ENCODE measurements at regions not wholly inside any gene's neighbourhood (a gene's known extent, or its start where the extent isn't known, plus 50 kb on each side); places are given as distances from the start of the nearest gene placed in this dataset.

- ChIA-PET POLR2A (no interaction called here), CTCF (no interaction called here)
- TF ChIP-seq ZNF561 (tag by site-specific recombination; IDR thresholded peaks at IDR 0.05; ENCODE audit: borderline replicate concordance) (no peak), ZNF10 (tag by site-specific recombination; IDR thresholded peaks at IDR 0.05) (no peak), ZBTB49 (tag by site-specific recombination; IDR thresholded peaks at IDR 0.05; ENCODE audit: low read depth) (no peak), ZNF837 (tag by site-specific recombination; IDR thresholded peaks at IDR 0.05) (no peak), ZNF639 (tag by site-specific recombination; IDR thresholded peaks at IDR 0.05) (no peak), ZNF302 (tag by site-specific recombination; IDR thresholded peaks at IDR 0.05; ENCODE audit: low read depth) (no peak), TRIM28 (IDR thresholded peaks at IDR 0.05; ENCODE audit: borderline replicate concordance, low read length) (peak; percentile 63; the same call in 1 of the 2 replicates)
- TF ChIP-seq, protein P1, sequence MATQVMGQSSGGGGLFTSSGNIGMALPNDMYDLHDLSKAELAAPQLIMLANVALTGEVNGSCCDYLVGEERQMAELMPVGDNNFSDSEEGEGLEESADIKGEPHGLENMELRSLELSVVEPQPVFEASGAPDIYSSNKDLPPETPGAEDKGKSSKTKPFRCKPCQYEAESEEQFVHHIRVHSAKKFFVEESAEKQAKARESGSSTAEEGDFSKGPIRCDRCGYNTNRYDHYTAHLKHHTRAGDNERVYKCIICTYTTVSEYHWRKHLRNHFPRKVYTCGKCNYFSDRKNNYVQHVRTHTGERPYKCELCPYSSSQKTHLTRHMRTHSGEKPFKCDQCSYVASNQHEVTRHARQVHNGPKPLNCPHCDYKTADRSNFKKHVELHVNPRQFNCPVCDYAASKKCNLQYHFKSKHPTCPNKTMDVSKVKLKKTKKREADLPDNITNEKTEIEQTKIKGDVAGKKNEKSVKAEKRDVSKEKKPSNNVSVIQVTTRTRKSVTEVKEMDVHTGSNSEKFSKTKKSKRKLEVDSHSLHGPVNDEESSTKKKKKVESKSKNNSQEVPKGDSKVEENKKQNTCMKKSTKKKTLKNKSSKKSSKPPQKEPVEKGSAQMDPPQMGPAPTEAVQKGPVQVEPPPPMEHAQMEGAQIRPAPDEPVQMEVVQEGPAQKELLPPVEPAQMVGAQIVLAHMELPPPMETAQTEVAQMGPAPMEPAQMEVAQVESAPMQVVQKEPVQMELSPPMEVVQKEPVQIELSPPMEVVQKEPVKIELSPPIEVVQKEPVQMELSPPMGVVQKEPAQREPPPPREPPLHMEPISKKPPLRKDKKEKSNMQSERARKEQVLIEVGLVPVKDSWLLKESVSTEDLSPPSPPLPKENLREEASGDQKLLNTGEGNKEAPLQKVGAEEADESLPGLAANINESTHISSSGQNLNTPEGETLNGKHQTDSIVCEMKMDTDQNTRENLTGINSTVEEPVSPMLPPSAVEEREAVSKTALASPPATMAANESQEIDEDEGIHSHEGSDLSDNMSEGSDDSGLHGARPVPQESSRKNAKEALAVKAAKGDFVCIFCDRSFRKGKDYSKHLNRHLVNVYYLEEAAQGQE (tag by site-specific recombination; IDR thresholded peaks at IDR 0.05) = no peak
Measured at GRCh38 chr13:73365252-73365651, 306.4 kb downstream of the KLF5 start.

GRCh38 chr13:73364736-73365135 lies 305.9 kb downstream of the KLF5 start:
- Histone ChIP-seq H3K4me1 (ENCODE audit: control insufficient read depth, insufficient read depth, low read length) (no peaks in the 10 kb centered on the region), H3K36me3 (ENCODE audit: control insufficient read depth in 2 of 2, insufficient read depth in 1 of 2, low read length in 2 of 2) (no peaks in the 10 kb centered on the region), H3K9me3 (ENCODE audit: control insufficient read depth, insufficient read depth, low read depth, low read length) (no peaks in the 10 kb centered on the region), H3K27ac (ENCODE audit: extremely low read depth, low read depth, low read length) (no peak overlapping the region), H3K4me3 (ENCODE audit: low read depth, low read length) (no peak overlapping the region)
- ChIA-PET CTCF (no interaction called here), POLR2A (no interaction called here)
- TF ChIP-seq GLI2 (tag by site-specific recombination; IDR thresholded peaks at IDR 0.05; ENCODE audit: borderline replicate concordance, low read depth) = no peak
- TF ChIP-seq ZNF335 (tag by site-specific recombination; conservative IDR thresholded peaks at IDR 0.05) = no peak

More at GRCh38 chr13:73365252-73365651, 306.4 kb downstream of the KLF5 start:
- Histone ChIP-seq H3K4me1 (ENCODE audit: control insufficient read depth, insufficient read depth, low read length) (no peaks in the 10 kb centered on the region), H3K4me3 (ENCODE audit: low read depth, low read length) (no peak overlapping the region), H3K36me3 (ENCODE audit: control insufficient read depth in 2 of 2, insufficient read depth in 1 of 2, low read length in 2 of 2) (no peaks in the 10 kb centered on the region), H3K9me3 (ENCODE audit: control insufficient read depth, insufficient read depth, low read depth, low read length) (no peaks in the 10 kb centered on the region), H3K27ac (ENCODE audit: extremely low read depth, low read depth, low read length) (no peak overlapping the region)

- H3K4me1 ChIP-seq (ENCODE audit: control insufficient read depth, insufficient read depth, low read length) = no peaks in the 10 kb centered on the region
- ChIA-PET POLR2A (no interaction called here), CTCF (no interaction called here)
- no peaks in the 10 kb centered on the region for H3K9me3 ChIP-seq (ENCODE audit: control insufficient read depth, insufficient read depth, low read depth, low read length)
- no peaks in the 10 kb centered on the region for H3K36me3 ChIP-seq (ENCODE audit: control insufficient read depth in 2 of 2, insufficient read depth in 1 of 2, low read length in 2 of 2)
- H3K4me3 ChIP-seq (ENCODE audit: low read depth, low read length) = no peak overlapping the region
- H3K27ac ChIP-seq (ENCODE audit: extremely low read depth, low read depth, low read length) = no peak overlapping the region
- TF ChIP-seq, protein P2, sequence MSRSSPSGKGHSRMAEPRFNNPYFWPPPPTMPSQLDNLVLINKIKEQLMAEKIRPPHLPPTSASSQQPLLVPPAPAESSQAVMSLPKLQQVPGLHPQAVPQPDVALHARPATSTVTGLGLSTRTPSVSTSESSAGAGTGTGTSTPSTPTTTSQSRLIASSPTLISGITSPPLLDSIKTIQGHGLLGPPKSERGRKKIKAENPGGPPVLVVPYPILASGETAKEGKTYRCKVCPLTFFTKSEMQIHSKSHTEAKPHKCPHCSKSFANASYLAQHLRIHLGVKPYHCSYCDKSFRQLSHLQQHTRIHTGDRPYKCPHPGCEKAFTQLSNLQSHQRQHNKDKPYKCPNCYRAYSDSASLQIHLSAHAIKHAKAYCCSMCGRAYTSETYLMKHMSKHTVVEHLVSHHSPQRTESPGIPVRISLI (tag by site-specific recombination; IDR thresholded peaks at IDR 0.05) = no peak
- no peak for TF ChIP-seq SALL2 (tag by site-specific recombination; IDR thresholded peaks at IDR 0.05; ENCODE audit: borderline replicate concordance)
- TF ChIP-seq ZNF548 (tag by site-specific recombination; IDR thresholded peaks at IDR 0.05) = no peak
- TF ChIP-seq SETDB1 (IDR thresholded peaks at IDR 0.05; ENCODE audit: insufficient read length, low read length) = no peak
- no peak for TF ChIP-seq ZNF768 (tag by site-specific recombination; IDR thresholded peaks at IDR 0.05)
- no peak for TF ChIP-seq ZNF610 (tag by site-specific recombination; IDR thresholded peaks at IDR 0.05; ENCODE audit: borderline replicate concordance)
- TF ChIP-seq ZNF112 (tag by site-specific recombination; IDR thresholded peaks at IDR 0.05) = no peak
- no peak for TF ChIP-seq HOXA7 (CRISPR knock-in tag; IDR thresholded peaks at IDR 0.05; ENCODE audit: borderline replicate concordance)
- TF ChIP-seq ZNF785 (tag by site-specific recombination; IDR thresholded peaks at IDR 0.05) = no peak
- no peak for TF ChIP-seq PRDM4 (tag by site-specific recombination; IDR thresholded peaks at IDR 0.05)
- no peak for TF ChIP-seq ZNF791 (tag by site-specific recombination; IDR thresholded peaks at IDR 0.05)
- no peak for TF ChIP-seq ZNF221 (tag by site-specific recombination; IDR thresholded peaks at IDR 0.05; ENCODE audit: borderline replicate concordance)
Measured at GRCh38 chr13:73358606-73359095, 299.8 kb downstream of the KLF5 start.

Data from HEK293 (cell line).